ENCODE measurements at regions not wholly inside any gene's neighbourhood (a gene's known extent, or its start where the extent isn't known, plus 50 kb on each side); places are given as distances from the start of the nearest gene placed in this dataset.

DNA sequence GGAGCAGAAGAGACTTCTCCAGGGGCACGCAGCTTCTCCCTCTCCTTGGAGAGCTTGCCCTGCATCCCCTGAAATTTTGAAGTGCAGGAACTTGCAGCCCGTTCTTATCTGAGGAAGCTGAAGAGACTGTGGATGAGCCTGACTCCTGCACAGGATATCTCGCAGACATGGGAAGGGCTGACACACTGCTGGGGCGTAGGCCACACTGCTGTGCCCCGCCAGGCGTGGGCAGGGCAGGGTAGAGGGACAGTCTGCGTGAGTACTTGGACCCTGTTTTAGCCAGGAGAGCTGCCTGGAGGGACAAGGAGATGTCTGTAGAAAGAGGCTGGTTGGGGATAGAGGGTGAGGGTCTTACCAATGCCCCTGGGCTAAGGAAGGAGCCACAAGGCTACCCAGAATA, 353.7 kb upstream of the NBEA start:
- DNase-seq = no peak

DNA sequence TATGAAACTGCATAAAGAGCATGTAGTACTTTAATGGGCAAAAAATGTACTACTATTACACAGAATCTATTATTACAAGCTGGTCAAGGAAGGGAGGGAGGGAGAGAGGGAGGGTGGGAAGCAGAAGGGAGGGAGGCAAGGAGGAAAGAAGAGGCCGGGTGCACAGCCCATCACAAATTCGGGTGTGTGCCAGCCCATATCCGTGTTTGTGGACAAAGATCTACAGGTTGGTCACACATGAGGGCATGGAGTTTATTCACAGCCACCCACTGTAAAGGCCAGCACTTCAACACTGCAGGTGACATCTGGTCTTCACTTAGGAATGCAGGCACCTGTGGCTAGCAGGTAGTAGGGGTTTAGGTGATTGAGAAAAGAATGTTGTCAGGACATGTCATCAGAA, 352.5 kb upstream of the NBEA start:
- DNase-seq = no peak

DNA sequence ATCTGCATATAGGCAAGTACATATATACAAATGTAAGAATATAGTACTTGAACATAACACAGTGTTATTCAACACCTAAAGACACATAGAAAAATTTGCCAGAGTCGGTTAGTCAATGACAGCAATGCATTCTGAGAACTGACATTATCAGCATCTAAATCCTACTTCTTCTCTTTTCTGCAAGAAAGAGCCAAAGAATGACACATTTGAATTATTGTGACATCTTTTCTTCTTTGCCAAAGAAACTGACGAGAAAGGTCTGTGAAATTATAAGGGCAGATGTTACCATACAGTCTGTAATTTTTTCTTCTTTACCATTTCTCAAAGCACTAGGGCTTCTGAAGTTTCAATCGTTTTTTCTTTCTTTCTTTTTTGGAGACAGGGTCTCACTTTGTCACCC, 350.9 kb upstream of the NBEA start:
- DNase-seq = no peak

DNA sequence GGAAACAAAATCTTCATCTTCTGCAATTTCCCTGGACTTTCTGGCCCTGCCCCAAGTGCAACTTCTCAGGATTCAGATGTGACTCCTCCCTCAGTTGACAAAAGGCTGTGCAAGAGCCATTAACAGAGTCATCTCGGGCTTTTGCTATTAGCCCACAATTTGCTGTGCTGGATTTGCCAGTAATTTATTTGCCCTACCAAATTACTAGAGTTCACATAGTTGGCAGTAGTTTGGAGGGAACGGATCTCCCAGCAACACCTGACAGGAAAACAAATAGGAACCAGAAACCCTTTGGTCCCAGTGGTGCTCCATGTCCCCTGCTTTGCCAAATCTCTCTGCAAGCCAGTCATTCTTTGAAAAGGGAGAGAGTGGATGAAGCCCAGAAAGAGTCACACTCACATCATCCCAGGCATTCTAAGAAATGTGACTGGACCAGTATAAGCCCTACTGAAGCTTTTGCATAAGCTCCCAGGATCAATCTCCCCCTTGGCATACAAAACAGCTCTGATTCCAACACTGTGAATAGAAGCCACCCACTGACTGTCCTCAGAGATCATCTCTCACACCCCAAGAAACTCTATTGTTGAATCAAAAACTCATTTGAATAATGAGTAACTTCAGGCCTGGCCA, 350.1 kb upstream of the NBEA start:
- DNase-seq = peak; percentile 45

DNA sequence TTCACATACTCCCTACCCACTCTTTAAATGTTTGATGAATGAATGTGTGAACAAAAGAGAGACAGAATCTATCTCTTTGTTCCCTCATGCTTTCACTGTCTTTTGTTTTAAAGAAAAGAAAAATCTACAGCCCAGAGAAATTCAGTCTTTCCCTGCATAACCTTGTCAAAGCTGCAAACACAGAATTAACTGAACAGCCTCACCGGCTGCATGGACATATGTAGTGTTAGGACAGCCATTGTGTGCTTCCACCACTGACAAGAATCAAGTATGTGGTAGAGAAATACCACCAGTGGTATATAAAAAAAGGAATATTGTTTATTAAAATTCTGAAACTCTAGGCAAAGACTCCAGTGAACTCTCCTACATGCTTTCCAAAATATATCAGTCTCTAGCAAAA, 348.4 kb upstream of the NBEA start:
- DNase-seq = no peak

DNA sequence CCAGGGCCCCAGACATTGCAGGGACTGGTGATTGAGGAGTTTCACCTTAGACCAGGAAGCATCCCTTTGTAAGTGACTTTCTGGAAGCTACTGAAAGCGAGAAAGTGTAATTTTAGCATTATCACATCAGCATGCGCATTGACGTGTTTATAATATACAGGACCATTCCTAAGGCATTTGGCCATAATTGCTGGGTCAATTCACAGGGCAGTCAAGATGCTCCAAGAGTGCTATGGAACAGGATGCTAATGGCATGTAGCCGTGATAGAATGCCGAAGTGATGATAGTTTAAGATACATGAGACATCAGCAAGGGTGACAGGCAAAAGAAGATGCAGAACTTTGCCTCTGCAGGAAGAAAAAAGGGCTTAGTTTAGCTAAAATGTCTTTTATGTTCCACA, 347.6 kb upstream of the NBEA start:
- no peak for DNase-seq

DNA sequence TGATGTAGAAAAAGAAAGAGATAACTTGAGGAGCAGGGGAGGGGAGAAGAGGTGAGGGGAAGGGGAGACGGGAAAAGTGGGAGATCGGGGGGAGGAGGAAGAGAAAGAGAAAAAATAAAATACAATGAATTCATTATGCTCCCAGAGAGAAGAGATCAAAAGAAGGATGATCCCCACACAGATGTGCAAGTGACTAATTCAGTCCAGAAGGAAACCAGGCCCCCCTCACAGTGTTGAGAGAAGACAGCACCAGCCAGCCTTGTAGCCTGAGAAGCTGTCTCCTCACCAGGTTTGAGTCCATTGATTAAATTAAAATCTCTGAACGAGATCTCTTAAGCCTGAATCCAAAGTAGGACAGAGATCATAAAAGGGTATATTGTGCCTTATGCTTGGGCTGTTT, 333.7 kb upstream of the NBEA start:
- no peak for DNase-seq

DNA sequence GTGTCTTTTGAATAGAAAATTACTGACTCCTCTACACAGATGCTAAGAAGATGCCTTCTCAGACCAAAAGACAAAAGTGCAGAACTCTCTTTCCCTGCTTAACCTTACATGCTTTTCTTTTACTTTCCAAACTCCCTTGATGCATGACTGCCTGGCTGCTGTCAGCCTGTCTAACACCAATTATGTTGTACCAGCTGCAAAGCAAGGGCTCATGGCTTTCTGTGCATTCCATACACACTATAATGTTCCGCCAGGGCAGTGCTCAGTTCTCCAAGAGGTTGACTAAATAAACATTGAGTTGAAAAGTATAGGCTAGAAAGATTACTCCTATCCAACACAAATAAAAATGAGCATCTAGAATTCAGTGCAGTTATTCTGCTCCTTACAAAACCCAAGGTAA, 330.4 kb upstream of the NBEA start:
- DNase-seq = peak; percentile 55

DNA sequence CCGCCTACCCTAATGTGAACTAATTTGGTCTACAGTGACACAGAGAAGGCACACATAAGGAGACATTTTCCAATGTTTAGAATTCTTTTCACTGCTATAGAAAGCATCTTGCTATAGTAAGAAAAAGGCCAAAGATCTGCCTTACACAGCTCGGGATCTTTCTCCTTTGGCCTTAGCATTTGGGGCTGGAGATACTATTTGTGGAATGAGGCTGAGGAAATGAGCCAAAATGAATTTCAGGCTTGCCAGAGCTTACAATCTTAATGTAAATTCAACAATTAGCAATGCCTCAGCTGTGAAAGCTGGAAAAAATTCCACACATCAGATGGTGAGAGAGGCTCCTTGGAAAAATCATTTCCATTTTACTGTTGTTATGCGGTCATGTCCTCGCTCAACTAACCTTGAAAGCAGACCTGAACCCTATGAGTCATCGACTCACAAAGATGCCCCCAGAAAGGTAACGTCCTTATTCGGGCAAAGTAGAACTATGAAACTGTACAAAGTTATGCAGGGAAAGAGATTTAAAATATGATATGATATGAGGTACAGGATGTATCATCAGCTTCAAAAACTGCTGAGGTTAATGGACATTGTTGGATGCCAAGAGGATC, 324.5 kb upstream of the NBEA start:
- no peak for DNase-seq

DNA sequence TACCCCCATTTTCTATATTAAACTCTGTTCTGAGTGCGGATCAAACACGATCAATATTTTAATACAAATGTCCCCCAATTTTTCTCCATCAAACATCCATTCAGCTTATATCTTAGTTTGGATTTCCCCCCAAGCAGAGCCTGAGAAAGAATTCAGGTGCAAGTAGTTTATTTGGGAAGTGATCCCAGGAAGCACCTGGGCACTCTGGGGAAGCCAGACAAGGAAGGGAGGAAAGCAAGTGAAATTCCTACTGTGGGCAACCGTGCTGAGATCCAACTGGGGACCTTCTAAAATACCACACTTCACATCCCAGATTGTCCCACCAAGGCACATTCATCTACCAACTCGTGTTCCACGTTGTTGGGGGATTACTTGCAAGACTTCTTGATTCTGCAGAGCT, 323.4 kb upstream of the NBEA start:
- no peak for DNase-seq

DNA sequence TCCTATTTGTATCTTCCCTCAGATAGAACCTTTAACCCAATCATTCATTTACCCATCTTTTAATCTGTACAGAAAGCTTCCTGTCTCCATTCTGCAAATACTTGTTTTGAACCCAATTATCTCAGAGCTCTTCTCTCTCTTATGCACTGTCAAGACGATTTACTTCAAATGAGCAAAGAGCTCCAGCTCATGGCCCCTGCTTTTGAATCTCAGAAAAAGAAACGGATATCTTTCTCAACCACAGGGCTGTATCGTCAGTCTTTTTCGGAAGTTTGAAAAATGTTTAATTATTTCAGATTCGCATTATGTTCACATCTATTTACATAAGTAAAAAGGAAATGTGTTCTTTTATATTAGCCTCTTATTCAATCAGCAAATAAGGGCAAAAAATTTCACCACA, 322.7 kb upstream of the NBEA start:
- no peak for DNase-seq

DNA sequence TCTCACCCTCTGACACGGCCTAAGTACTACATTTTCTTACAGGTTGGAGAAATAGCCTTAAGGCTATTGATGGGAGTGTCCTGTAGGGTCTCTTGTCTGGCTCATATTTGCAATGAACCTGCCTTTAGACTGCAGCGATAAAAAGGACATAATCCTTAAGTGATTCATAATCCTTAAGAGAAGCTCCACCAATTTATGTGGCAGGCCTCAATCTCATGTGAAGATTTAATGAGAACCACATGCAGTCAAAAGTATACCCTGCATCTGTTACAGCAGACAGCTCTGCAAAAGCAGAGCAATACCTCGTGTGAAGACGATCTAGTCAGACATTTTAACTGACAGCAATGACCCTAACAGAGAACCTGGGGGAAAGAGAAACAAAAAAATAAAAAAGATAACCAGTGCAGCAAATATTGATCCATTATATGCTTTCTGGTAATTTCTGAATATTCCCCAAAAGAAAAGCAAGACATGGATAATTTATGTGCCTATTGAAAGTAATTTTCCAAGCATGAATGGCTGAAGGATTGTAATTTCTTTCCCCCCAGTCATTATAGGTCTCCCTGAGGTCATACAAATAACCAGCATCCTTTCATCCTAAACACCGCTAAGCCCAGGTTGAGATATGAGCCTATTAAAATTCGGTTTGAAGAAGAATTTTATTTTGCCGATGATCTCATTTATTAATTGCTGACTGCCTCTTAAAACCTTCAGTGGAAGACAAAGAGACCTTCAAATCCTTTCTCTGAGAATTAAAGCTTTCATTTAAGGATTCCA, 321.8 kb upstream of the NBEA start:
- no peak for DNase-seq

DNA sequence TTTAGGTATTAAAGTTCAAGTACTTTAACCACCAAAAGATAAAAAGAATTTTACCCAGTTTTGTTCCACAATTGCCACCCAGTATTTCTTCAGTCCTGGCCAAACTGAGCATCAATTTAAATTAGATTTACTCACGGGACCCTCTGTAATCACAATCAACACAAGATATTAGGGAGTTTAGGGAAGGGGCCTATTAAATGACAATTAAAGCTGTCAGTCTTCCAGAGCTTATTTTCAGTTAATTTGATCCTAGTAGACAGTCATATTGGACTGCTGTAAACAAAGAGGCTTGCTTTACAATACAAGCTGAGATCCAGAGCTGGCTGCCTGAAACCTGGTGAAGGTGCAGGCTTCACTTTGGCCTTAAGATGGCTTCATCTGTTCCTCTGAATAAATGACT, 321.2 kb upstream of the NBEA start:
- no peak for DNase-seq

DNA sequence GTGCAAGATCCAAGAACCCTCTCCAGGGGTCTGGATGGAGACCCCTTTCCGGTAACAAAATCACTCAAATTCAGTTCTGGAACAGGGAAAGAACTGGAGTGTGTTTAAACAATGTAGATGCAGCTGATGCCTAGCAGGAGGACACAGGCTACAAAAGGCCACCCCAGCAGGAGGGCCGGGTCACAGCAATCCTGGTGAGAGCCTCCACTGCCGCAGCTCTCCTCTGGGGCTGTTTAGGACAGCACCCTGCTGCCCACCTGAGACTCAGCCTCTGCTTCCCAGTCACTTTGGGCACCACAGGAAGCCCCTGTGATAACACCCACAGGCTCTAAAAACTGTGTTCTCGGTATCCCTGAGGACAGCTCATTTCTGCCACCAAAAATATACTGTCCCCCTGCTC, 318.7 kb upstream of the NBEA start:
- no peak for DNase-seq

DNA sequence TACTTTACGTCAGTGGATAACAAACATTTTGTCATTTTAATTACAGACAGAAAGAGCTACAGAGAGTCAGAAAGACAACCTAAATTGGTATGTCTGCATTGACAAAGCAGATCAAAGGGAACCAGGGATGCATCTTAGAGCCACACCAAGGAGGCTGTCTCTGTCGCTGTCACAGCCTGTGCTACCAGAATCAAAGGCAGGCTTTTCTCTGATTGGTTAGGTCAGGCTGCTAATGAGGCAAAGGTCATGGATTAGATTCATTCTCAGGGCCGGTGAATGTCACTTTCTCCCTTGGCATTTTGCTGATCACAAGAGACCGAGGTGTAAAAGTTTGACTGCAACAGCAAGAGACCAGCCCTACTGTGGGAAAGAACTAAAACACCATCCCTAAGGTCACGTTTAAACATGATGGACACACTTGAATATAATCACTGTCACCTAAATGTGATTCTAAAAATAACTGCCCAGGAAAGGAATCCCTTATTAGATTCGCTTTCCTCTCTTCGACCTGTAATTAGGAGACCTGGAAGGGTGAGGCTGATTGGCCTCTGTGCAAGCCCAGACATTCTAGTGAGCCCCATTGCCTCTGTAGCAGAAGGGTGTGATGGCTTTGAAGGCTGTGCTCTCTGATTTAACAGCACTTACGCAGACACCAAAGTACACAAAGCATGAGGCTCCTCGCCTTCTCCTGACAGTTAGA, 314.4 kb upstream of the NBEA start:
- no peak for DNase-seq

DNA sequence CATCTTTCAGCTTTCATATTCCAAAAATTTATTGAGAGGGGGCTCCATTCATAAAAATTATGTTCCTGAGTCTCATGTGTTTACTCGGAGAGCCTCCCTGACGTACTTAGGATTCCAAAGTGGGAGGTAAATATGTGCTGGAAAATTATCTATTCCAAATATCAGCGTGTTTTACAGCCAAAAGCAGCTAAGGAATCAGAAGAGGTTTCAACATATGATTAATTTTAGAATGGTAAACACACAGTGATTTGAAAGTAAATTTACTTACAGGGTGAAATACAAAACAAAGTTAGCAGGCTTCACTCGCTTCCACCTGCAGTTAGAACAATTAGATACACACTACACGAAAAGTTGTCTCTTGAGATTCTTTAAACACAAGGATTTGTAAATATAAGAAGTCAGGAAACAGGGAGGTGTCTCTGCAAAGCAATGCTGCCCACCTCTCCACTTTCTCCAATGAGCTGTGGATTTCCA, 313.8 kb upstream of the NBEA start:
- no peak for DNase-seq

DNA sequence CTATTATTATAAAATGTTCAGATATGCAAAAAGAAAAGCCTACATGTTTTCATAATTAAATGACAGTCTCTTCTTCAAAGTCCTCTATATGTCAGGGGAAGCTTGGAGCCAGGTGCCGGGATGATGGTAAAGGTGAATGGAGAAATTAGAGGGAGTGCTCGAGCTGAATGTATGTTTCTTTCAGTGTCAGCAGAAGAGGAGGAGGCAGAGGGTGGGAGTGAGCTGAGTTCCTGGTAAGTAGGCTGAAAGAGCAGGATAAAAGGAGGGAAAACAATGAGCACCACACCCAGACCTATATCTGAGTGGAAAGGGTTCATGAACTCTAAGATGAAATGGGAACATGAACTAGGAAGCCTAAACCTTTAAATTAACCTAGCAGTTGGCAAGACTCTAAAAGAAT, 307.6 kb upstream of the NBEA start:
- no peak for DNase-seq

DNA sequence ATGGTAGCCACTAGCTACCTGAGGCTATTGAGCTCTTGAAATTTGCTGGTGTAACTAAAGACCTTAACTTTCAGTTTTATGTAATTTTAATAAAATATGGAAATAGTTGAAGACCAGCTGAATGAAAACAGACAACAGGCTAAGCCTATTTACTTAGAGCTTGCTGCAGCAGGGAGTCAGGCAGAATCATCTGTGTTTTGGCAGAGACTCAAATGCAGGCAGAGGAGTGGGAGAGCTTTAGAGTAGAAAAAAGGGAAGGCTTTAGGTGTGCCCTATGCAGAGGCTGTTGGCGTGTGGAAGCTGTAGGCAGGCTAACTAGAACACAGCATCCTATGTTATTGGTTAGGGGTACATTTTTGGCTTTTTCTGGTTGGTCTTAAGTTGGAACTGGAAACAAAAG, 304.9 kb upstream of the NBEA start:
- DNase-seq = no peak

DNA sequence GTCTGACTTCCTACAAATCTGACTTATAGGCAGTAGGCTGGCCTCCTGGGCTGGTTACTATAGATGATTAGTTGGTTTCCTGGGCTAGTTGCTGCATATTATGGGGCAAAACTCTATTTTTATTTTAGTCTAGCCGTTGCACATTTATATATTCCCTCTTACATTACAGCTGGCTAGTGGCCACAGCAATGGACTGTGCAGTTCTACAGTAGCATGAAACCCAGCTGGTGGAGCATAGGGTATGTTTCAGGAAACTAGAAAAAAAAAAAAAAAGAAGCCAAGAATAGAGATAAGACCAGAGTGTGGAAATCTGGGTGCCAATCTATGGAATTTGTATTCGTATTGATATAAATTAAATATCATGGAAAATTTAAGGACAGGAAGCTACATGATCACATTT, 304.4 kb upstream of the NBEA start:
- no peak for DNase-seq

DNA sequence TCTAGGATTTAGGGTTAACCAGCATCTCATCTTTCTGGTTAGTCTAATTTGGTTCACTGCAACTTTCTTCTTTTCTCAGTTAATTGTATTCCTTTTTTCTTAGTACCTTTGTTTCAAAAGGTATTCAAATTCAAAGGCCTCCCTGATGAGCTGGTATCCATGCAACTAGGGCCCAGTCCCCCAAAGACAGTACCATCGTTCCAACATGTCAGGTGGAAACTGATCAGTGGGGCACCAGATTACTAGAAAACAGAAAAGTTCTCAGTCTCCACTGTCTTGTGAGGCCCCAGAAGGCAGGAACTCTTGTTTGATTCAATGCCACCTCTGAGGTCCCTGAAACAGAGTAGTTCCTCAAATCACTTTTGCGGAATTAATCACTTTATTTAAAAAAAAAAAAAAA, 303.2 kb upstream of the NBEA start:
- no peak for DNase-seq

DNA sequence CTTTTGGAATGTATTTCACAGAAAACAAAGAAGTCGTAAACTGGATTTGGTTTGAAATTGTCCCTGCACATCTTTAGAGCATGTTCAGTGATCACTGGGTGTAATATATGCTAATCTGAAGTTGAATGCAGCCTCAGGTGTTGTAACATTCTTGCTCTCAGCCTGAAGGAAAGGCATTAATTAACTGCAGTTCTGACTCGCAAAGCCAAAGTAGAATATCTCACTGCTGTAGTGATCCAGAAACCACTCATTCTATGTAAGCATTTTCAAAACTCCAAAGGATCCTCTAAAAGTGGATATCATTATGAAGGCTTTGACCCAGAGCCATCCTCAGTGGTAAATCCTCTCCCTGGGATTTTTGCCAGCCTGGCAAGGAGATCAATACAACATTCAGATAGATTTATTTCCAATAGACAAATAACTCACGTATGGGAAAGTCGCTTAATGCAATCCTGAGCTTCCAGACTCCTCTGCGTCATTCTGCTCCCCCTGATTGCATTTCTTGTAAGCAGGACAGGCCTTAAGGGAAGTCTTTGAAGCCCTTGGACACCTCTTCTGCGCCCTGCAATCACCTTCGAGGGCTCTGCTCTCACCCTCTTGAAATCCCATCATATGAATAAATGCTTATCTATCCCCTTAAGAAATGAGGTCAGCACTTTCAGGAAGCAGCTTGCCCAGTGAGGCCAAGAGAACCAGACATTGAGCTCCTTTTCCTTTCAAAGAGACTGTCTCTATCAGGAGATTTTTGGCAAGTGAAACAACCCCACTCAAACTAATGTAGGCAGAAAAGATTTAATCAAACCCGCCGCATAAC, 301.7 kb upstream of the NBEA start:
- DNase-seq = no peak

DNA sequence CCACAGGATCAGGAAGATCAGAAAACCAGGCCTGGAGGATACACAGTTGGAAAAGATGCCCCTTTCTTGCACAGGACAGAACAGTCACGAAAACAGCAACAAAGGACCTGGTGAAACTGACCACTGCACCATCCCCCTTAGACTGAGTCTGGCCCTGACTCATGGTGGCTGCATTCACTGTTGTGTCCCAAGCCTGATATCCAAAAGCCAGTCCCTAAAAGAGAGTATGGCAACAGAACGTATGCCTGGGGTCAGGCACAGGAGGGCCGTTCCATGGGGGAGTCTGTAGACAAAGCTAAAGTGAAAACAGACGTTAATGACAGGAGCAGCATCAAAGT, 301.1 kb upstream of the NBEA start:
- DNase-seq = no peak
